ENCODE measurements at regions not wholly inside any gene's neighbourhood (a gene's known extent, or its start where the extent isn't known, plus 50 kb on each side); places are given as distances from the start of the nearest gene placed in this dataset.

DNA sequence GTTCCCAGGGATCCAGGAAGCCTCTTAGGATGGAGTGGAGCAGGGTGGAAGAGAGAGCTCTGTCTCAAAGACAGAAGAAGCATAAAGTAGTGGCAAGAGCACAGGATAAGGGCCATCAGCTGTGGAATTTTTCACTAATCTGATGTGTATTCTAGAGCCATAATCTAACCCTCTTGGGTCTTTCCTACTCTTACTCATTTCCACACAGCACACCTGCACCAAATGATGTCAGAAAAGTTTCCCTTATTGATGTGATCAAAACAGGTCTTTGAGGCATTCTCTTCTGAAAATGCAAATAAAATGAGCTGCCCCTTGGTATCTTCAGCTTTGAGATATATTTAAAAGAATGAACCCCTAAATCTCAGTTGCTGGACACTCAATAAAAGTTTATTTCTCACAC is 415.1 kb upstream of the CHST9 start:
- TF ChIP-seq, protein P1, sequence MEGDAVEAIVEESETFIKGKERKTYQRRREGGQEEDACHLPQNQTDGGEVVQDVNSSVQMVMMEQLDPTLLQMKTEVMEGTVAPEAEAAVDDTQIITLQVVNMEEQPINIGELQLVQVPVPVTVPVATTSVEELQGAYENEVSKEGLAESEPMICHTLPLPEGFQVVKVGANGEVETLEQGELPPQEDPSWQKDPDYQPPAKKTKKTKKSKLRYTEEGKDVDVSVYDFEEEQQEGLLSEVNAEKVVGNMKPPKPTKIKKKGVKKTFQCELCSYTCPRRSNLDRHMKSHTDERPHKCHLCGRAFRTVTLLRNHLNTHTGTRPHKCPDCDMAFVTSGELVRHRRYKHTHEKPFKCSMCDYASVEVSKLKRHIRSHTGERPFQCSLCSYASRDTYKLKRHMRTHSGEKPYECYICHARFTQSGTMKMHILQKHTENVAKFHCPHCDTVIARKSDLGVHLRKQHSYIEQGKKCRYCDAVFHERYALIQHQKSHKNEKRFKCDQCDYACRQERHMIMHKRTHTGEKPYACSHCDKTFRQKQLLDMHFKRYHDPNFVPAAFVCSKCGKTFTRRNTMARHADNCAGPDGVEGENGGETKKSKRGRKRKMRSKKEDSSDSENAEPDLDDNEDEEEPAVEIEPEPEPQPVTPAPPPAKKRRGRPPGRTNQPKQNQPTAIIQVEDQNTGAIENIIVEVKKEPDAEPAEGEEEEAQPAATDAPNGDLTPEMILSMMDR (IDR thresholded peaks at IDR 0.05; ENCODE audit: unreplicated experiment) = no peak
- Mint-ChIP-seq H3K27ac (ENCODE audit: unreplicated experiment) (no peak overlapping the region), H3K27me3 (ENCODE audit: unreplicated experiment) (no peaks in the 10 kb centered on the region), H3K36me3 (ENCODE audit: insufficient read depth, unreplicated experiment) (peaks cover 6% of the 10 kb centered on the region), H3K4me3 (ENCODE audit: low read depth, unreplicated experiment) (no peak overlapping the region), H3K9me3 (ENCODE audit: low read depth, unreplicated experiment) (no peaks in the 10 kb centered on the region), H3K4me1 (ENCODE audit: low read depth, unreplicated experiment) (peaks cover 12% of the 10 kb centered on the region)
- BruUV-seq (replicated peaks) = no TSS peak
- no peak for DNase-seq
- intact Hi-C loops (cut with micrococcal nuclease; ENCODE audit: unreplicated experiment) = loop anchor here (10.0 kb wide), 1 partner anchor 595 kb away; no protein-coding TSS in a partner anchor
- CTCF ChIA-PET = interaction anchor here (1.7 to 2.7 kb wide), 2 partner anchors 150 to 236 kb away, joined by 8 to 16 read pairs; no protein-coding TSS in a partner anchor

DNA sequence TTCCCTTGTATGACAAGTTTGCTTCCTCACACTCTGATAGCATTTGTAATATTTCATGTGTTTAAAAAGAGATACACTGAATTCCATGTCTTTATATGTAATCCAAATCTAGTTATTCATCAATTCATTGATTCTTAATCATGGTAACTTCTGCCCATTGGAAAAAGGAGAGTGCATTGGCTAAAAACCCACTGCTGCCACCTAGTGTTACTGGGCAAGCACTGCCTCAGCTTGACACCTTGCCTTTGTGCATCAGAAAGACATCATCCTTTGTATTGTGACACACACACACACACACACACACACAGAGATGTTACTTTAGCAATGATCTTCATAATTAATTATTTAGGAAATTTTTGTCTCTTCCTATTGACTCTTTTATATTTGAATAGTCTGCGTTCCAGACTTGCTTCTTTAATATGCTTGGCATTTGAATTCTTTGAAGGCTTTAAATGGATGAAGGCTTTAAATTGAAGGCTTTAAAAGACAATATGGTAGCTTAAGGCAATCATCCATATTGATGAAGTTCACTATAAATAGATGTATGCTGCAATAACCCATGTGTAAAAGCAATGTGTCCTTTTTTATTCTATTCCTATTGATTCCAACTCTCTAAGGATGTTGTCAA is 414.2 kb upstream of the CHST9 start:
- no peaks in the 10 kb centered on the region for H3K27me3 Mint-ChIP-seq (ENCODE audit: unreplicated experiment)
- CTCF ChIA-PET = interaction anchor here (0.7 to 2.7 kb wide), 4 partner anchors 23 to 235 kb away, joined by 3 to 16 read pairs (median 6); no protein-coding TSS in a partner anchor
- H3K27ac Mint-ChIP-seq (ENCODE audit: unreplicated experiment) = no peak overlapping the region
- DNase-seq = peak; percentile 70
- BruUV-seq (replicated peaks) = no TSS peak
- intact Hi-C loops (cut with micrococcal nuclease; ENCODE audit: unreplicated experiment) = loop anchor here (1.0 to 5.0 kb wide), 3 partner anchors 235 to 787 kb away; no protein-coding TSS in a partner anchor
- TF ChIP-seq, protein P1 (IDR thresholded peaks at IDR 0.05; ENCODE audit: unreplicated experiment) = peak; percentile 82
- H3K36me3 Mint-ChIP-seq (ENCODE audit: insufficient read depth, unreplicated experiment) = peaks cover under 1% of the 10 kb centered on the region
- peaks cover 3% of the 10 kb centered on the region for H3K4me1 Mint-ChIP-seq (ENCODE audit: low read depth, unreplicated experiment)
- H3K9me3 Mint-ChIP-seq (ENCODE audit: low read depth, unreplicated experiment) = no peaks in the 10 kb centered on the region
- no peak overlapping the region for H3K4me3 Mint-ChIP-seq (ENCODE audit: low read depth, unreplicated experiment)

DNA sequence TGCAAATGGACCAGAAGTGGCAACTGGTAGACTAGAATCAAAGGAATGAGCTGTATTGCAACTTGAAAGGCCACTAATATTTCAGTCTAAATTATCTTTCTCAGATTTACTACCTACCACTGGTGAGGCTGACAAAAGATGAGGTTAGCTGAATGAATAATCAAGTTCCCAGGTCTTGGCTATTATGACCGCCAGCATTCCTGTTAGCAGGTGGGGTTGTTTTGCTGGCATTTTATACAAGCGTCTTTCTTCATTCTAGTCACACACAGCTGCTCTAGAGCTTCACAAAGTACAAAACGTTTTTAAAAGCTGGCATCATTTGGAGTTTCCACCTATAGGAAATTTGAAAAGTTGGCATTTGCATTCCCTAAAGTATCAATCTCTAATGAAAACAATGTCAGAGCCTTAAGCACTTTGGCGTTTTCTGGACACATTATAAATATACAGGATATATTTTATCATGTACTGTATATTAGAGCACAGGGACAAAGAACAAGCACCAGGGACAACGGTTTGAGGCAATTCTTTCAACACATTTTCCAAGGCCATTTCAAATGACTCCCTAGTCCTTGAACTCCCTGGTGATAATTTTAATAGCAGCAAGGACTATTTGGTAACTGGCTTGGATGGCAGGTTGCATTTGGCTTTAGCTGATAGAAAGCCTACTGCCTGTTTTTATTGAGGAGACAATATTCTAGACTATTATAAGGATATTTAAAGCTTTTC is 410.2 kb upstream of the CHST9 start:
- BruUV-seq (replicated peaks) = no TSS peak
- no peaks in the 10 kb centered on the region for H3K36me3 Mint-ChIP-seq (ENCODE audit: insufficient read depth, unreplicated experiment)
- no peak overlapping the region for H3K4me3 Mint-ChIP-seq (ENCODE audit: low read depth, unreplicated experiment)
- no peaks in the 10 kb centered on the region for H3K4me1 Mint-ChIP-seq (ENCODE audit: low read depth, unreplicated experiment)
- intact Hi-C loops (cut with micrococcal nuclease; ENCODE audit: unreplicated experiment) = loop anchor here (5.0 kb wide), 1 partner anchor 578 kb away; no protein-coding TSS in a partner anchor
- no peak for DNase-seq
- CTCF ChIA-PET = interaction anchor here (0.8 to 1.0 kb wide), 2 partner anchors 10 to 231 kb away, joined by 3 read pairs; no protein-coding TSS in a partner anchor
- no peak overlapping the region for H3K27ac Mint-ChIP-seq (ENCODE audit: unreplicated experiment)
- H3K9me3 Mint-ChIP-seq (ENCODE audit: low read depth, unreplicated experiment) = no peaks in the 10 kb centered on the region
- H3K27me3 Mint-ChIP-seq (ENCODE audit: unreplicated experiment) = no peaks in the 10 kb centered on the region
- TF ChIP-seq, protein P1 (IDR thresholded peaks at IDR 0.05; ENCODE audit: unreplicated experiment) = no peak

DNA sequence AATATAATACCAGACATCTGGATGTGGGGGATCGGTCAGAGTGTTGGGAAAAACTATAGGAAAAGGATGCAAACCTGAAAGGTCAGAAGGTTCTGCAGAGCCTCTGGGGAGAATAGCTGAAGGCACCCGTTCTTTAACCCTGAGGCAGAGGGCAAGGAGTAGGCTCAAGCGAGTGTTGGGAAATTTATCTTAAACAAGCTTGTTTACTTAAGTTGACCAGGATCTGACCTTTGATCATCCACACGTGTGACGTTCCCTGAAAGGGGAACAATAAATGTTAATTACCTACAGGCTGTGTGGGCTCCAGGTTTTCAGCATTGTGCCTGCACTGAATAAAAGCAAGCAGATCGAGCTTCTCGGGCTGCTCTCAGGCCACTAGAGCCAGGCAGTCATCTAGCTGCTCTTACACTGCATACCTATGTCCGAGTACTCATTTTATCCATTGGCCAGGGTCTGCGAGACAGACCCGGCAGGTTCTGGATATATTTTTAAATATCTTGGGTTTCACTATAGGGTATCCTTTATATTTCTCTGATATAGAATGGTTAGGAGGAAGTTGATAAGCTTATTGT is 400.6 kb upstream of the CHST9 start:
- Mint-ChIP-seq H3K4me3 (ENCODE audit: low read depth, unreplicated experiment) (no peak overlapping the region), H3K36me3 (ENCODE audit: insufficient read depth, unreplicated experiment) (no peaks in the 10 kb centered on the region), H3K4me1 (ENCODE audit: low read depth, unreplicated experiment) (no peaks in the 10 kb centered on the region), H3K27ac (ENCODE audit: unreplicated experiment) (no peak overlapping the region), H3K9me3 (ENCODE audit: low read depth, unreplicated experiment) (peaks cover 10% of the 10 kb centered on the region), H3K27me3 (ENCODE audit: unreplicated experiment) (no peaks in the 10 kb centered on the region)
- intact Hi-C loops (cut with micrococcal nuclease; ENCODE audit: unreplicated experiment) = no loop called here
- TF ChIP-seq, protein P1 (IDR thresholded peaks at IDR 0.05; ENCODE audit: unreplicated experiment) = no peak
- no peak for DNase-seq
- BruUV-seq (replicated peaks) = no TSS peak
- CTCF ChIA-PET = interaction anchor here (0.7 to 1.6 kb wide), 5 partner anchors 8 to 580 kb away, joined by 3 to 5 read pairs (median 4); no protein-coding TSS in a partner anchor

Data from Calu3 (cell line).